C4-2B (cell line): ENCODE measurements at regions not wholly inside any gene's neighbourhood (a gene's known extent, or its start where the extent isn't known, plus 50 kb on each side); places are given as distances from the start of the nearest gene placed in this dataset.

ENCODE experiments used
- CTCF ChIP-seq: fragments of 450-650 bp; conservative IDR thresholded peaks from 2 replicates; pipeline ENCODE4 v1.5.1; 2017; ENCODE audit warnings: mild to moderate bottlenecking
- ZFX ChIP-seq: fragments of 450-650 bp; IDR thresholded peaks from 2 replicates; pipeline ENCODE4 v1.6.1; 2017

- no peak for TF ChIP-seq CTCF
- TF ChIP-seq ZFX = no peak
Measured at GRCh38 chr1:81010126-81010525, 790.6 kb upstream of the ADGRL2 start.
